Suppressor macrophage treated with lipopolysaccharide for 4 hours (primary cell): ENCODE measurements at regions not wholly inside any gene's neighbourhood (a gene's known extent, or its start where the extent isn't known, plus 50 kb on each side); places are given as distances from the start of the nearest gene placed in this dataset.
A peak's percentile ranks its signal among the peaks of the same experiment; 100 is the strongest.
"Not testable (repeated sequence)": the region's sequence is repeated elsewhere in the genome, so short reads cannot be mapped to it uniquely, and the experiment has no call there.

Experiments used
- DNase-seq: peaks from one replicate; pipeline ENCODE4 v3.0.0-alpha.2; 2020

GRCh38 chr4:162586266-162586665 is 422.5 kb upstream of the FSTL5 start:
- DNase-seq: no peak

- no peak for DNase-seq
Measured at GRCh38 chr4:162582180-162582579, 418.4 kb upstream of the FSTL5 start.

- DNase-seq: no peak
Measured at GRCh38 chr4:162565730-162566129, 401.9 kb upstream of the FSTL5 start.

GRCh38 chr4:162560073-162560472 is 396.3 kb upstream of the FSTL5 start:
- DNase-seq: no peak

- no peak for DNase-seq
Measured at GRCh38 chr4:162557516-162558106, 393.8 kb upstream of the FSTL5 start.

GRCh38 chr4:162535121-162535520 is 371.3 kb upstream of the FSTL5 start:
- no peak for DNase-seq

- no peak for DNase-seq
Measured at GRCh38 chr4:162523171-162523570, 359.4 kb upstream of the FSTL5 start.

- no peak for DNase-seq
Measured at GRCh38 chr4:162522724-162523123, 358.9 kb upstream of the FSTL5 start.

- DNase-seq: no peak
Measured at GRCh38 chr4:162510937-162511336, 347.1 kb upstream of the FSTL5 start.

GRCh38 chr4:162510115-162510514 is 346.3 kb upstream of the FSTL5 start:
- no peak for DNase-seq

GRCh38 chr4:162509333-162509732 is 345.5 kb upstream of the FSTL5 start:
- DNase-seq: no peak

GRCh38 chr4:162506253-162506652 is 342.5 kb upstream of the FSTL5 start:
- DNase-seq: no peak

- no peak for DNase-seq
Measured at GRCh38 chr4:162503868-162504267, 340.1 kb upstream of the FSTL5 start.

- DNase-seq: no peak
Measured at GRCh38 chr4:162502109-162502508, 338.3 kb upstream of the FSTL5 start.

- no peak for DNase-seq
Measured at GRCh38 chr4:162499478-162499877, 335.7 kb upstream of the FSTL5 start.

GRCh38 chr4:162498168-162498567 is 334.4 kb upstream of the FSTL5 start:
- no peak for DNase-seq

- DNase-seq: peak; percentile 66
Measured at GRCh38 chr4:162497564-162498167, 333.9 kb upstream of the FSTL5 start.

- no peak for DNase-seq
Measured at GRCh38 chr4:162494935-162495334, 331.1 kb upstream of the FSTL5 start.

- no peak for DNase-seq
Measured at GRCh38 chr4:162485486-162485885, 321.7 kb upstream of the FSTL5 start.

GRCh38 chr4:162475246-162475645 is 311.4 kb upstream of the FSTL5 start:
- no peak for DNase-seq

GRCh38 chr4:162469977-162470376 is 306.2 kb upstream of the FSTL5 start:
- DNase-seq: no peak

GRCh38 chr4:162465356-162465755 is 301.6 kb upstream of the FSTL5 start:
- not testable (repeated sequence) for DNase-seq

GRCh38 chr4:162461952-162462351 is 298.2 kb upstream of the FSTL5 start:
- DNase-seq: no peak

- DNase-seq: no peak
Measured at GRCh38 chr4:162458051-162458450, 294.3 kb upstream of the FSTL5 start.
